Activated CD8-positive, alpha-beta memory T cell treated with anti-CD3 and anti-CD28 coated beads, Interleukin-2, amount 10 ng/mL, durations not matched to agents 7 days and 5 days (primary cell): ENCODE measurements at regions not wholly inside any gene's neighbourhood (a gene's known extent, or its start where the extent isn't known, plus 50 kb on each side); places are given as distances from the start of the nearest gene placed in this dataset.

Experiments used
- ATAC-seq: fragments of 150-1000 bp; cut with Tn5 transposase; one replicate; pipeline ENCODE4 v1.10.0; 2021; ENCODE audit warnings: moderate library complexity
- CTCF ChIA-PET: fragments of 350-600 bp; sonication (Branson Sonifier 250); formaldehyde crosslinking; loops from one replicate; lab custom pipeline; 2021; ENCODE audit warnings: antibody characterized with exemption; lab: Charles Lee
- DNase-seq: peaks from one replicate; pipeline ENCODE4 v3.0.0-alpha.2; 2020
- H3K27ac Mint-ChIP-seq: one replicate; pipeline ENCODE4 v1.8.0; 2021; ENCODE audit warnings: mild to moderate bottlenecking, mixed read lengths
- H3K27me3 Mint-ChIP-seq: one replicate; pipeline ENCODE4 v1.8.0; 2021; ENCODE audit warnings: mixed read lengths
- H3K36me3 Mint-ChIP-seq: one replicate; pipeline ENCODE4 v1.8.0; 2021; ENCODE audit warnings: mild to moderate bottlenecking, mixed read lengths
- H3K4me1 Mint-ChIP-seq: one replicate; pipeline ENCODE4 v1.8.0; 2021; ENCODE audit warnings: mixed read lengths
- H3K4me3 Mint-ChIP-seq: one replicate; pipeline ENCODE4 v1.8.0; 2021; ENCODE audit warnings: mild to moderate bottlenecking, moderate library complexity, mixed read lengths
- H3K9me3 Mint-ChIP-seq: one replicate; pipeline ENCODE4 v1.8.0; 2022; ENCODE audit warnings: low read depth, mixed read lengths

- CTCF ChIA-PET, result no interaction called here
- Mint-ChIP-seq H3K9me3 (no peaks in the 10 kb centered on the region), H3K36me3 (no peaks in the 10 kb centered on the region), H3K4me3 (no peak overlapping the region), H3K27ac (no peak overlapping the region), H3K27me3 (peaks cover 2% of the 10 kb centered on the region), H3K4me1 (no peaks in the 10 kb centered on the region)
- DNase-seq (no peak), ATAC-seq (no peak)
Measured at GRCh38 chr7:12985228-12985627, 297.8 kb downstream of the ARL4A start.

GRCh38 chr7:12985752-12986151 lies 298.3 kb downstream of the ARL4A start:
- CTCF ChIA-PET, result no interaction called here
- ATAC-seq, result no peak
- Mint-ChIP-seq H3K36me3 (no peaks in the 10 kb centered on the region), H3K27ac (no peak overlapping the region), H3K9me3 (no peaks in the 10 kb centered on the region), H3K4me3 (no peak overlapping the region), H3K4me1 (no peaks in the 10 kb centered on the region), H3K27me3 (peaks cover 2% of the 10 kb centered on the region)
- DNase-seq, result no peak

GRCh38 chr7:12987238-12987637 lies 299.8 kb downstream of the ARL4A start:
- CTCF ChIA-PET, result no interaction called here
- H3K4me1 Mint-ChIP-seq, result no peaks in the 10 kb centered on the region
- no peaks in the 10 kb centered on the region for H3K9me3 Mint-ChIP-seq
- H3K27me3 Mint-ChIP-seq, result no peaks in the 10 kb centered on the region
- H3K4me3 Mint-ChIP-seq, result no peak overlapping the region
- no peak overlapping the region for H3K27ac Mint-ChIP-seq
- DNase-seq (no peak), ATAC-seq (no peak)
- no peaks in the 10 kb centered on the region for H3K36me3 Mint-ChIP-seq

- Mint-ChIP-seq H3K36me3 (no peaks in the 10 kb centered on the region), H3K4me3 (no peak overlapping the region), H3K9me3 (no peaks in the 10 kb centered on the region), H3K27me3 (no peaks in the 10 kb centered on the region), H3K4me1 (no peaks in the 10 kb centered on the region), H3K27ac (no peak overlapping the region)
- no peak for DNase-seq
- CTCF ChIA-PET, result no interaction called here
- no peak for ATAC-seq
Measured at GRCh38 chr7:12990440-12990839, 303.0 kb downstream of the ARL4A start.

GRCh38 chr7:12993025-12993424 lies 305.6 kb downstream of the ARL4A start:
- H3K27me3 Mint-ChIP-seq, result no peaks in the 10 kb centered on the region
- DNase-seq, result no peak
- H3K4me3 Mint-ChIP-seq, result no peak overlapping the region
- no peaks in the 10 kb centered on the region for H3K4me1 Mint-ChIP-seq
- CTCF ChIA-PET, result no interaction called here
- H3K9me3 Mint-ChIP-seq, result no peaks in the 10 kb centered on the region
- H3K27ac Mint-ChIP-seq, result no peak overlapping the region
- H3K36me3 Mint-ChIP-seq, result no peaks in the 10 kb centered on the region
- no peak for ATAC-seq

- no peaks in the 10 kb centered on the region for H3K4me1 Mint-ChIP-seq
- H3K4me3 Mint-ChIP-seq, result no peak overlapping the region
- DNase-seq (no peak), ATAC-seq (no peak)
- no peaks in the 10 kb centered on the region for H3K36me3 Mint-ChIP-seq
- no peak overlapping the region for H3K27ac Mint-ChIP-seq
- no peaks in the 10 kb centered on the region for H3K9me3 Mint-ChIP-seq
- no peaks in the 10 kb centered on the region for H3K27me3 Mint-ChIP-seq
- CTCF ChIA-PET, result no interaction called here
Measured at GRCh38 chr7:12995912-12996469, 308.6 kb downstream of the ARL4A start.

GRCh38 chr7:13007331-13007730 lies 319.9 kb downstream of the ARL4A start:
- Mint-ChIP-seq H3K4me3 (no peak overlapping the region), H3K4me1 (no peaks in the 10 kb centered on the region), H3K9me3 (peaks cover 6% of the 10 kb centered on the region), H3K27ac (no peak overlapping the region), H3K36me3 (no peaks in the 10 kb centered on the region), H3K27me3 (no peaks in the 10 kb centered on the region)
- DNase-seq, result no peak
- CTCF ChIA-PET, result no interaction called here
- ATAC-seq, result no peak

GRCh38 chr7:13009517-13009916 lies 322.1 kb downstream of the ARL4A start:
- Mint-ChIP-seq H3K36me3 (no peaks in the 10 kb centered on the region), H3K4me3 (no peak overlapping the region), H3K9me3 (peaks cover 6% of the 10 kb centered on the region), H3K27me3 (no peaks in the 10 kb centered on the region), H3K27ac (no peak overlapping the region), H3K4me1 (no peaks in the 10 kb centered on the region)
- ATAC-seq (no peak), DNase-seq (no peak)
- CTCF ChIA-PET, result no interaction called here

GRCh38 chr7:13014011-13014410 lies 326.6 kb downstream of the ARL4A start:
- Mint-ChIP-seq H3K36me3 (no peaks in the 10 kb centered on the region), H3K27ac (no peak overlapping the region), H3K4me3 (no peak overlapping the region), H3K4me1 (no peaks in the 10 kb centered on the region), H3K27me3 (no peaks in the 10 kb centered on the region), H3K9me3 (peaks cover 6% of the 10 kb centered on the region)
- CTCF ChIA-PET, result no interaction called here
- ATAC-seq (no peak), DNase-seq (no peak)

GRCh38 chr7:13016036-13016581 lies 328.7 kb downstream of the ARL4A start:
- H3K27ac Mint-ChIP-seq, result no peak overlapping the region
- CTCF ChIA-PET, result no interaction called here

GRCh38 chr7:13016592-13017332 lies 329.3 kb downstream of the ARL4A start:
- Mint-ChIP-seq H3K4me3 (no peak overlapping the region), H3K36me3 (no peaks in the 10 kb centered on the region), H3K27ac (no peak overlapping the region), H3K9me3 (no peaks in the 10 kb centered on the region), H3K4me1 (no peaks in the 10 kb centered on the region), H3K27me3 (no peaks in the 10 kb centered on the region)
- no peak for DNase-seq
- CTCF ChIA-PET, result no interaction called here
- ATAC-seq, result no peak

More at GRCh38 chr7:13016036-13016581, 328.7 kb downstream of the ARL4A start:
- H3K4me1 Mint-ChIP-seq, result no peaks in the 10 kb centered on the region
- ATAC-seq (no peak), DNase-seq (no peak)
- H3K4me3 Mint-ChIP-seq, result no peak overlapping the region
- no peaks in the 10 kb centered on the region for H3K27me3 Mint-ChIP-seq
- no peaks in the 10 kb centered on the region for H3K36me3 Mint-ChIP-seq
- peaks cover 2% of the 10 kb centered on the region for H3K9me3 Mint-ChIP-seq

- Mint-ChIP-seq H3K4me1 (no peaks in the 10 kb centered on the region), H3K9me3 (no peaks in the 10 kb centered on the region), H3K36me3 (no peaks in the 10 kb centered on the region), H3K27me3 (no peaks in the 10 kb centered on the region), H3K4me3 (no peak overlapping the region), H3K27ac (no peak overlapping the region)
- CTCF ChIA-PET, result no interaction called here
- ATAC-seq (no peak), DNase-seq (no peak)
Measured at GRCh38 chr7:13017333-13017857, 330.0 kb downstream of the ARL4A start.

- H3K4me3 Mint-ChIP-seq, result no peak overlapping the region
- ATAC-seq, result no peak
- no peak overlapping the region for H3K27ac Mint-ChIP-seq
- CTCF ChIA-PET, result no interaction called here
- H3K9me3 Mint-ChIP-seq, result no peaks in the 10 kb centered on the region
- no peaks in the 10 kb centered on the region for H3K36me3 Mint-ChIP-seq
- DNase-seq, result no peak
- H3K27me3 Mint-ChIP-seq, result no peaks in the 10 kb centered on the region
- H3K4me1 Mint-ChIP-seq, result no peaks in the 10 kb centered on the region
Measured at GRCh38 chr7:13017881-13018280, 330.4 kb downstream of the ARL4A start.
